AG04450 (cell line): ENCODE measurements at regions not wholly inside any gene's neighbourhood (a gene's known extent, or its start where the extent isn't known, plus 50 kb on each side); places are given as distances from the start of the nearest gene placed in this dataset.

ENCODE experiments used
- CTCF ChIA-PET: fragments of 300-600, 350-600 bp; formaldehyde crosslinking; extraction: SDS; loops from one replicate; lab custom pipeline; 2022; ENCODE audit warnings: antibody characterized with exemption, inconsistent platforms; lab: Charles Lee
- POLR2A ChIA-PET: fragments of 350-600 bp; formaldehyde crosslinking; extraction: SDS; loops from one replicate; lab custom pipeline; 2021; ENCODE audit warnings: antibody characterized with exemption, inconsistent platforms; lab: Yijun Ruan, JAX
- DNase-seq: peaks from one replicate; pipeline ENCODE4 v3.0.0-alpha.2; 2011; ENCODE audit warnings: low read depth, low spot score
- H3K27ac ChIP-seq: one replicate; pipeline ENCODE4 v1.5.1; 2012; ENCODE audit warnings: low read depth, low read length, control low read depth
- H3K27me3 ChIP-seq: one replicate; pipeline ENCODE4 v1.6.0; 2012; ENCODE audit warnings: low read length; ENCODE audit not compliant: control insufficient read depth, insufficient read depth
- H3K4me3 ChIP-seq: 2 replicates; pipeline ENCODE4 v1.5.1; 2011; ENCODE audit warnings: mild to moderate bottlenecking, low read depth, low read length, control low read depth
- H3K9me3 ChIP-seq: 2 replicates; pipeline ENCODE4 v1.5.1; 2012; ENCODE audit warnings: low read length; ENCODE audit not compliant: control insufficient read depth, insufficient read depth
- CTCF ChIP-seq: IDR thresholded peaks from 2 replicates; pipeline ENCODE4 v1.5.1; 2011; ENCODE audit warnings: low read depth, low read length, control low read depth, inconsistent platforms

- DNase-seq = no peak
- TF ChIP-seq CTCF = no peak
- CTCF ChIA-PET = no interaction called here
- H3K27me3 ChIP-seq = peaks cover 31% of the 10 kb centered on the region
- H3K27ac ChIP-seq = no peak overlapping the region
- POLR2A ChIA-PET = no interaction called here
- no peak overlapping the region for H3K4me3 ChIP-seq
- no peaks in the 10 kb centered on the region for H3K9me3 ChIP-seq
Observed at GRCh38 chr5:171673328-171673727, 112.3 kb upstream of the SMIM23 start.

DNA sequence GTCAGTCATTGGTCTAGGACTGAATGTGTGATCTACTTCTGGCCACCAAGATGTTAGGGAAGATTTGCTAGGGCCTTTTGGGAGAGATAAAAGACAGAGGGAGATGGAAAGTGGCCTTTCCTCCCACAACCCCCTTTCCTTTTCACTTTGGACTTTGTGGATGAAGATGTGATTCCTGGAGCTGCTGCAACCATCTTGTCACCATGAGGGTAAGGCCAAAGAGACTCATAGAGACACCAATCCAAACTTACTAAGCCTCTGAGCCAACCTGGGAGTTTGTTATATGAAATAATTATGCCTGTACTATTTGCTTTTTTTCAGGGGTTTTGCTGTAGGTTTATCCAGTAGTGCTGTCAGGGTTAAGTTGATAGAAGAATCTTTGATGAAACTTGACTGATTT lies 111.8 kb upstream of the SMIM23 start:
- H3K4me3 ChIP-seq = no peak overlapping the region
- CTCF ChIA-PET = no interaction called here
- peaks cover 31% of the 10 kb centered on the region for H3K27me3 ChIP-seq
- no peak for TF ChIP-seq CTCF
- DNase-seq = no peak
- no peaks in the 10 kb centered on the region for H3K9me3 ChIP-seq
- POLR2A ChIA-PET = no interaction called here
- no peak overlapping the region for H3K27ac ChIP-seq

GRCh38 chr5:171675511-171675910 lies 110.1 kb upstream of the SMIM23 start:
- H3K27me3 ChIP-seq = peaks cover 40% of the 10 kb centered on the region
- no peak for TF ChIP-seq CTCF
- ChIA-PET CTCF (no interaction called here), POLR2A (no interaction called here)
- H3K4me3 ChIP-seq = no peak overlapping the region
- no peak overlapping the region for H3K27ac ChIP-seq
- H3K9me3 ChIP-seq = no peaks in the 10 kb centered on the region
- DNase-seq = no peak

- peaks cover 40% of the 10 kb centered on the region for H3K27me3 ChIP-seq
- H3K27ac ChIP-seq = no peak overlapping the region
- TF ChIP-seq CTCF = no peak
- ChIA-PET POLR2A (no interaction called here), CTCF (interaction anchor here (1.1 kb wide), 1 partner anchor 257 kb away, joined by 3 read pairs; the partner anchor contains the start of gene FGF18)
- no peaks in the 10 kb centered on the region for H3K9me3 ChIP-seq
- no peak for DNase-seq
- no peak overlapping the region for H3K4me3 ChIP-seq
Observed at GRCh38 chr5:171676286-171676944, 109.2 kb upstream of the SMIM23 start.

DNA sequence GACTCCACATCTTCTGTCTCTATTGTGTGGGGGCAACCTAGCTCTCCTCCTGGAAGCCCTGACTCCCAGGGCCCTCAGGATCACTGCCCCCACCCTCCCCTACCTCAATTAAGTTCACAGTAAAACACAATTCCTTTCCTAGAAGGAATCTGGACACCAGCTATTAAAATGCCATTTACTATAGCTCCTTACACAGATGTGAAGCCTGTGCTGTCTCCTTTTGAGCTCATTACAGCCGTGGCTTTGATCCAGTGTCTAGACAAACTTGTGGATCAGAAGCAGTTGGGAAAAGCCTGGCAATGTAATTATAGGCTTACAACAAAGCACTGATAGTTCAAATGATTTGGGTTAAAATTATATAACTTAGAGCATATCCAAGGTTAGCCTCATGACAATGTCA lies 107.0 kb upstream of the SMIM23 start:
- ChIA-PET CTCF (no interaction called here), POLR2A (no interaction called here)
- Histone ChIP-seq H3K27me3 (peaks cover 45% of the 10 kb centered on the region), H3K27ac (no peak overlapping the region), H3K9me3 (no peaks in the 10 kb centered on the region), H3K4me3 (no peak overlapping the region)
- DNase-seq = no peak
- TF ChIP-seq CTCF = no peak
